ENCODE measurements at regions not wholly inside any gene's neighbourhood (a gene's known extent, or its start where the extent isn't known, plus 50 kb on each side); places are given as distances from the start of the nearest gene placed in this dataset.

GRCh38 chr3:107209302-107209990 is 167.8 kb upstream of the CCDC54 start:
- no peaks in the 10 kb centered on the region for H3K9me3 Mint-ChIP-seq
- H3K79me2 ChIP-seq (ENCODE audit: low read depth): no peaks in the 10 kb centered on the region
- H3K4me3 ChIP-seq: no peak overlapping the region
- H3K9ac ChIP-seq: no peak overlapping the region
- H3F3A ChIP-seq (ENCODE audit: low read depth): no peaks in the 10 kb centered on the region
- no peak for DNase-seq (ENCODE audit: low spot score)
- no peaks in the 10 kb centered on the region for H3K36me3 ChIP-seq
- no peaks in the 10 kb centered on the region for H4K20me1 ChIP-seq (ENCODE audit: low read depth)
- H3K27ac Mint-ChIP-seq: no peak overlapping the region
- no peaks in the 10 kb centered on the region for H3K36me3 Mint-ChIP-seq
- H3K27me3 ChIP-seq: no peaks in the 10 kb centered on the region
- H3K4me3 Mint-ChIP-seq: no peak overlapping the region
- H3K4me1 Mint-ChIP-seq: peaks cover 22% of the 10 kb centered on the region
- no peaks in the 10 kb centered on the region for H3K9me3 ChIP-seq (ENCODE audit: low read depth)
- H3K4me2 ChIP-seq: no peak overlapping the region
- H3K27ac ChIP-seq: no peak overlapping the region
- H2AFZ ChIP-seq (replicated peaks): no peak overlapping the region
- TF ChIP-seq EZH2phosphoT487 (IDR thresholded peaks at IDR 0.05) (no peak), EZH2 (IDR thresholded peaks at IDR 0.05) (no peak), CTCF (IDR thresholded peaks at IDR 0.05) (no peak)
- peaks cover 18% of the 10 kb centered on the region for H3K4me1 ChIP-seq
- no peaks in the 10 kb centered on the region for H3K27me3 Mint-ChIP-seq (ENCODE audit: insufficient read depth, low read depth)

- H3K36me3 Mint-ChIP-seq: no peaks in the 10 kb centered on the region
- no peak overlapping the region for H3K9ac ChIP-seq
- H3K4me2 ChIP-seq: no peak overlapping the region
- no peaks in the 10 kb centered on the region for H3K27me3 Mint-ChIP-seq (ENCODE audit: insufficient read depth, low read depth)
- no peaks in the 10 kb centered on the region for H4K20me1 ChIP-seq (ENCODE audit: low read depth)
- H3K4me1 Mint-ChIP-seq: peaks cover 22% of the 10 kb centered on the region
- H3K4me3 Mint-ChIP-seq: no peak overlapping the region
- DNase-seq (ENCODE audit: low spot score): no peak
- H3K27ac Mint-ChIP-seq: no peak overlapping the region
- H3F3A ChIP-seq (ENCODE audit: low read depth): no peaks in the 10 kb centered on the region
- no peaks in the 10 kb centered on the region for H3K79me2 ChIP-seq (ENCODE audit: low read depth)
- H3K9me3 ChIP-seq (ENCODE audit: low read depth): no peaks in the 10 kb centered on the region
- TF ChIP-seq CTCF (IDR thresholded peaks at IDR 0.05) (no peak), EZH2phosphoT487 (IDR thresholded peaks at IDR 0.05) (no peak), EZH2 (IDR thresholded peaks at IDR 0.05) (no peak)
- H3K4me1 ChIP-seq: peaks cover 18% of the 10 kb centered on the region
- no peaks in the 10 kb centered on the region for H3K36me3 ChIP-seq
- no peaks in the 10 kb centered on the region for H3K9me3 Mint-ChIP-seq
- no peak overlapping the region for H3K27ac ChIP-seq
- H3K27me3 ChIP-seq: no peaks in the 10 kb centered on the region
- H3K4me3 ChIP-seq: no peak overlapping the region
- H2AFZ ChIP-seq (replicated peaks): no peak overlapping the region
These were observed 165.6 kb upstream of the CCDC54 start for GRCh38 chr3:107211608-107212007.

- Histone ChIP-seq H2AFZ (replicated peaks) (no peak overlapping the region), H3K79me2 (ENCODE audit: low read depth) (no peaks in the 10 kb centered on the region), H3K4me2 (no peak overlapping the region), H3K27me3 (no peaks in the 10 kb centered on the region), H3K36me3 (no peaks in the 10 kb centered on the region), H3F3A (ENCODE audit: low read depth) (no peaks in the 10 kb centered on the region), H3K9ac (no peak overlapping the region), H3K27ac (no peak overlapping the region), H3K9me3 (ENCODE audit: low read depth) (no peaks in the 10 kb centered on the region), H4K20me1 (ENCODE audit: low read depth) (no peaks in the 10 kb centered on the region), H3K4me1 (peaks cover 12% of the 10 kb centered on the region), H3K4me3 (no peak overlapping the region)
- Mint-ChIP-seq H3K27ac (no peak overlapping the region), H3K4me3 (no peak overlapping the region), H3K4me1 (peaks cover 19% of the 10 kb centered on the region), H3K9me3 (no peaks in the 10 kb centered on the region), H3K27me3 (ENCODE audit: insufficient read depth, low read depth) (no peaks in the 10 kb centered on the region), H3K36me3 (no peaks in the 10 kb centered on the region)
- no peak for DNase-seq (ENCODE audit: low spot score)
- TF ChIP-seq EZH2phosphoT487 (IDR thresholded peaks at IDR 0.05) (no peak), EZH2 (IDR thresholded peaks at IDR 0.05) (no peak), CTCF (IDR thresholded peaks at IDR 0.05) (no peak)
These were observed 164.6 kb upstream of the CCDC54 start for GRCh38 chr3:107212618-107213017.

Data from neural progenitor cell (in vitro differentiated cells).